CD4-positive, alpha-beta T cell treated with Interleukin-17A for 1 hour (primary cell): ENCODE measurements at regions not wholly inside any gene's neighbourhood (a gene's known extent, or its start where the extent isn't known, plus 50 kb on each side); places are given as distances from the start of the nearest gene placed in this dataset.

Experiments used
- DNase-seq: peaks from one replicate; pipeline ENCODE4 v3.0.0-alpha.2; 2020

DNA sequence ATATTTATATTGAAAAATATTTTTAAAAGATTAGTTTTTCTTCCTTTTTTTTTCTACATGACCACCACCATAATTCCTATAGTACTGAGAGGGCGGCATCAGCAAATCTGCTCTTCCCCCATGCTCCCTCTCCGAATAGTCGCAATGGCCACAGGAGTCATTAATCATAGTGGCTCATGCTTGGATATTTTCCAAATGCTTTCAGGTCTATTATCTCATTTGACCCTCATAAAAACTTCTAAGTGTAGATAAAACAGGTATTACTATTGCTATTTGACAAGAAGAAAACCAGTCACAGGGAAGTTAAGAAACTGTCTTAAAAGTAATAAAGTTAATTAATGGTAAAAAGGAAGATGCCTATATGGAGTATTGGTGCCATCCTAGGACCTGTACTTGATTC, 440.7 kb downstream of the CMPK2 start:
- DNase-seq = no peak

- no peak for DNase-seq
These were observed 436.3 kb downstream of the CMPK2 start for GRCh38 chr2:6429210-6429986.

- DNase-seq = no peak
These were observed 431.3 kb downstream of the CMPK2 start for GRCh38 chr2:6434438-6434837.

DNA sequence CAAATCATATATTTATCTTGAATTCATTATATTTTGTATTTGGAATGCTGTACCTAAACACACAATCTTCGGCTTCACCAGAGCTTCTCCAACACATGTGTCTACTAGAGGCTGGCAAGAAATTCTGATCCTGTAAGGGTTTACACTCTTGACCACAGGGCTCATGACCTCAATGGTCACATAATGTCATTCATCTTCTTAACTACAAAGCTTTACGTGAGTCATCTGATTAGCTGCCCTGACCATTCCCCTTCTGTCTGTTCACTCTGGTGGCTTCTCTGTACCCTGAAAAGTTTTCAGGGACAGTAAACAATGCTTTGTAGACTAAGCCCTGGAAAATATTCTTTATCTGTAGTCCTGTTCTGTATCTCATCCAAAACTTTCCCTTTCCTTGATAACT, 423.9 kb downstream of the CMPK2 start:
- no peak for DNase-seq

GRCh38 chr2:6442252-6442985, 423.3 kb downstream of the CMPK2 start:
- no peak for DNase-seq

DNA sequence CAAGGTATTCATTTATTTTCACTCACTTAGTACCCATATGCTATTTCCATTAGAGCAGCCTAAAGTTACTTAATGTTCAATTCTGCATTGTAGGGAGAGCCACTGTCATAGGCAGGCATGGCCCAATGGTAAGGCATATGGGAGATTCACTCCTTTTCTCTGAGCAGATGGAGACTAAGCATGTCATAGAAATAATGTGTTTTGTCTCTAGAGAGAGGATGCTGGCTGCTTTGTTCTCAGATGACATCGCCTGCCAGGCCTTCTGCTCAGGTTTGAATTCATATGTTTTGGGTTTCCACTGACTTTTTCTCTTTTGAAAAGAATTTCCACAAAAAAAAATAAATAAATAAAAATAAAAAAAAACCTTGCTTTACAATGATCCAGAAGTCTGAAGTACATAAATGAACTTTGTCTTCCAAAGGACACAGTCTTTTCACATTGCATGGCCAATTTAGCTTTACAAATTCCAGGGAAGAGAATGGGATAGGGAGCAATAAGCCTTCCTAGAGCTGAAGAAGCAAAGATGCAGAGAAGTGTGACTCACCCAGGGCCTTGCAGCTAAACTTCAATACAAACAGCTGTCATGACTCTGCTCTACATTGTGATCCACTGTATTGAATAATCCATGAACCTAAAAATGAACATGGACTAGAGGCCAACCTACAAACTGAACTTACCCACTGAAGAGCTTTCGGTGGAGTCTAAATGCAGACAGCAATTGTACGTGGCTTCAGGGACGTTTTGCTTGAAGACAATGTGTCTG, 422.5 kb downstream of the CMPK2 start:
- DNase-seq = no peak

DNA sequence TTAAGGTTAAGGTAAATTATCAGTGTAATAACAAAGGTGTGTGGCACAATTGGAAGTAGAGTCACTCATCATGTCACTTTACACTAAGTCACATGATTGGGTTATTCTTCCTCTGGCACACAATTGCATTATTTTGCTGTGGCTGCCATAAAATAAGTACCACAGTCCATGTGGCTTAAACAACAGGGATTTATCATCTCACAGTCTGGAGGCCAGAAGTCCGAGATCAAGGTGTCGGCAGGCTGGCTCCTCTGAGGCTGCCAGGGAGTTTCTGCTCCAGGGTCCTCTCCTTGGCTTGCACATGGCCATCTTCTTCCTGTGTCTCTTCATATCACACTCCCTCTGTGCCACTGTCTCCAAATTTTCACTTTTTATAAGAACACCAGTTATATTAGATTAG, 421.2 kb downstream of the CMPK2 start:
- no peak for DNase-seq

GRCh38 chr2:6445156-6445555, 420.6 kb downstream of the CMPK2 start:
- no peak for DNase-seq

DNA sequence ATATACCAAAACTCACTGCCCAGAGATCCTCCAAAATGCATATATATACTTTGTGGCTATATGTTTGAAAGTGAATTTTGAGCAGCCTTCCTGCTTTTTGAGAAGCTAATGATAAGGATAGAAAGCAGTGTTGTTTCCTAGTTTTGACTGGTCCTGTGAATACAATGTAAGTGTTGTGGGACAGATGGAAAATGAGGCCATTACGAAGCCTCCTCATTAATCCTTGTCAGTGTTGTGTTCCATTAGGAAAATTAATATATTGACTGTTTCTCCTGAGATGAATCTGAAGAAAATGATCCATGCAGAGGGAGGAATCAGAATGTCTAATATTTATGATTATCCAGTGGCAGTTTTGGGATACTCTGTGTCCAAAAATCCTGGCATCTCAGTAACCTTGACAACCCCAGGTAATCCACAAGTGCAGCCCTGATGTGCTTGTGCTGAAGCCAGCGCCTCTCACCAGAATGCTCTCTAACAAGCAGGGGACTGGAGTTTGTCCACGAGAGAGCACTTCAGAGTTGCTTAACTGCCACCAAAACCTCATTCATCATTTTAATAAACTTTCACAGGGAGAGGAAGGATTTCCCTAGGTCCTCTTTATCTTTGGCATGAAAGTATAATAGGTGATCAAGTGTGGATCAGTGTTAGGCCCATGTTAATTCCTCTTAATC, 418.6 kb downstream of the CMPK2 start:
- no peak for DNase-seq

- DNase-seq = no peak
These were observed 416.8 kb downstream of the CMPK2 start for GRCh38 chr2:6448893-6449292.

- DNase-seq = no peak
These were observed 416.4 kb downstream of the CMPK2 start for GRCh38 chr2:6449343-6449742.

DNA sequence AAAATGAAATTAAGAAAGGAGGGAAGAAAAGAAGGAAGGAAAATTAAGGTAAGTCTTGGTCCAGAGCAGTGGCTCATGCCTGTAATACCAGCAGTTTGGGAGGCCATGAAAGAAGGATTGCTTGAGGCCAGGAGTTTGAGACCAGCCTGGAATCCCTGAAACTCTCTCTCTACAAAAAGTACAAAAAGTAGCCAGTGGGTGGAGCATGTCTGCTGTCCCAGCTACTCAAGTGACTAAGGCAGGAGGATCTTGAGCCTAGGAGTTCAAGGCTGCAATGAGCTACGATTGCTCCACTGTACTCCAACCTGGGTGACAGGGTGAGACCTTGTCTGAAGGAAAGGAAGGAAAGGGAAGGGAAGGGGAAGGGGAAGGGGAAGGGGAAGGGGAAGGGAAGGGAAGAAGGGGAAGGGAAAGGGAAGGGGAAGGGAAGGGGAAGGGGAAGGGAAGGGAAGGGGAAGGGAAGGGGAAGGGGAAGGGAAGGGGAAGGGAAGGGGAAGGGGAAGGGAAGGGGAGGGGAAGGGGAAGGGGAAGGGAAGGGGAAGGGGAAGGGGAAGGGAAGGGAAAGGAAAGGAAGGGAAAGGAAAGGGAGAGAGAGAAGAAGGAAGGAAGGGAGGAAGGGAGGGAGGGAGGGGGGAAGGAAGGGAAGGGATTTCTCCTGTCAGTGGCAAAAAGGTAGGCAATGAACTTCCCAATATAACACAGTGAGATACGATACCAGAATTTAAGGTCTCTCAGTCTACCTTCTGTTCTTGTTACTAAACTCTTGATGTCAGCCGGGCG, 412.8 kb downstream of the CMPK2 start:
- DNase-seq = no peak

- DNase-seq = no peak
These were observed 411.3 kb downstream of the CMPK2 start for GRCh38 chr2:6454286-6454990.

DNA sequence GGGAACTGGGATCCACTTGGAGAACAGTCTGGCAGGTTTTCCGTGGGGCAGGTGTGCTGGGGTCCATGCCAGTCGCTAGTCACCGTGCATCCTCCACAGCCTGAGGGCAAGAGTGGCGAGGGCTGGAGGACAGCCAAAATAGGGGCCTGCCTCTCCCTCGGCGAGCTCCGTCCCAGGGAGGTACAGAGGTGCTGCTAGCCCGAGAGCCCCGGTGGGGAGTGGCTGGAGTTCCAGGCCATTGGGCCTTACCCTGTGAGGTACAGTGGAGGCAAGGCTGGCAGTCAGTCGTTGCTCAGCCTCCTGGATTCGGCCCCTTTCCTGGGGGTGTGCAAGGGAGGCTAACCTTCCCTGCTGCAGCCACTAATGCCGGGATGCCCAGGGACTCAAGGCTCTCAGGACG, 406.6 kb downstream of the CMPK2 start:
- no peak for DNase-seq

DNA sequence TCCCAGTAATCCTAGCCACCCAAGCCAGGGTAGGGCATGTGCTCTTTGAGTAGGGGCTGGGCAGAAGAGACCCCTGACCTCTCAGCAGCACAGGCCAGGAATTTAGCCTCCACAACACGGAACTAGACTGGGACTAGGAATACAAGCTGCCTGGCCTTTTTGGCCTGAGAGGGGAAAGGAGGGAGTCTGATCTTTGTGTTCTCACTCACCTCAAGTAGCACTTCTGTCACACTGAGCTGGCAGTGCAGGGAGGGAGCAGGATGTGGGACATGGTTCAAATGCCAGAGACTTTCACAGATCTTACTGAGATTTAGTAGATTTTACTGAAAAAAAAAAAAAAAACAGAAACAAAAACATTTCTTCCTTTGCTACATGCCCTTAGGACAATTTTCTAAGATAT, 395.2 kb downstream of the CMPK2 start:
- DNase-seq = no peak

DNA sequence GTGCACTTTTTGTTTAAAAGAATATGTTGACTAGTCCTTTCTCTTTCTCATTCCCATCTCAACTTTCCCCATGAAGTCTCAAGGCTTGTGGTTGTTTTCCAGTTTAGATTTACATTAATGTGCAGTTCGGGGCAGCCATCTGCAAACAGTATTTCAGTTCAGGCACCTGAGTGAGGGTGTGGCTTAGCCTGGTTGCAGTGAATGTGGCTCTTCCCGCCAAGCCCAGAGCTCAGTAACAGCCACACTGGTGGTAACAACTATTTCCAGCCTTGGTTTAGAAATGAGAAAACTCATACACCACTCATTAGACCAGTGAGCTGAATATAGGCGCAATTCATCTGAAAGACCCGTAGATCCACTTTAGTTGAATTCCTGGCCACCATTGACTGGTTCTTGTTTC, 394.3 kb downstream of the CMPK2 start:
- no peak for DNase-seq

GRCh38 chr2:6474161-6475140, 391.3 kb downstream of the CMPK2 start:
- no peak for DNase-seq

DNA sequence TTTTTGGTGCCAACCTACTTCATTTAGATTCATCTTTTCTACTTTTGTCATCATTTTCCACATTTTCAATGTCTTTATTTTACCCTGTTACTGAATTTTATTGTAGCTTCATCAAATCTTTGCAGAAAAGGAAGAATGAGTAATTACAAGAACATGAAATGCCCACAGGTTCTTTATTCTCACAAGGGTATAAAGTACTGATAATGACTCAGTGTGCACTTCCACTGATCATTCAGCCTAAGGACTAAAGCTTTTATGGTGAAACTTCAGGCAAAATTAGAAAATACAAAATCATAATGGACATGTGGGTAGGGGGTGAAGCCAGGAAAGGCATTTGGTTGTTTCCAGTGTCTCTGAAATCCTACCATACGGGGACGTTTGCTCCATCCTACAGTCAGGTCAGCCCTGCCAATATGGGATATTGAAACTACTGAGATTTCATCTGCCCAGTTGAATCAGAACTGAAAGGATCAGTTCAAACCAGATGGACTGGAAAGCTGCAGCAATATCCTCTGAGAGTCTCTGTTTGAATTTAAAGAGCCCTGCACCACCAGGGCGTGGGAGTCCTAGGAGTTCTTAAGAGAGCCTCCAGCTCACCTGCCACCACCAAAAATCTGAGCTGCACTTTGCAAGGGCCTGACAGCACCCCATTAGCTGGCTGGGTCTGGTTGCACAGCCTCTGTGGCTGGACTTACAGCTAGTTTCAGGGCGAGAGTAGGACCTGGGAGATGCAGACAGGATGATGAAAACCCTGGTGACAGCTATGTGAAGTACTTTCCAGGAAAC, 390.4 kb downstream of the CMPK2 start:
- no peak for DNase-seq

- DNase-seq = no peak
These were observed 385.2 kb downstream of the CMPK2 start for GRCh38 chr2:6480514-6480913.

DNA sequence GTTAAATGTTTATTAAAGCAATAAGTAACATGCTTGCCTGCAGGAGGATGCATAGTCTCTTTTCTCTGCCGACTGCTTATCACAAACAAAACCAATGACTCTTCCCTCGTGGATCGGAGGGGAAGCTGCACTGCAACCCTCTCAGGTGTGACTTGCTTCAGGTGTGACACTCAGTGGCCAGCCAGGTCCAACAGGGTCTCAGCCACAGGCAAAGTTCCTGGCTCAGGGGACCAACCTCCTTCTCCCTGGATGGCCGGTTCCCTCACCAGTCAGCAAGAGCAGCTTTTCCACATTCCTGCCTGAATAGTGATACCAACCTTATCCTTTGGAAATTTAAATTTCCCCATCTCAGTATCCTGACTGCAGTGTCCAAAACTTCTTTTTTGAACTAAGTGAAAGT, 383.5 kb downstream of the CMPK2 start:
- no peak for DNase-seq
